OCI-LY7 (cell line): ENCODE measurements at regions not wholly inside any gene's neighbourhood (a gene's known extent, or its start where the extent isn't known, plus 50 kb on each side); places are given as distances from the start of the nearest gene placed in this dataset.
A peak's percentile ranks its signal among the peaks of the same experiment; 100 is the strongest.

ENCODE experiments used
- BruUV-seq: library from RNA; stranded (reverse); fragments of 400-500 nt; replicated peaks from 2 replicates; lab custom pipeline; 2021; lab: Mats Ljungman, UMichigan
- CTCF ChIA-PET: fragments of 300-600 bp; sonication (Branson Sonifier 250); formaldehyde crosslinking; loops from one replicate; lab custom pipeline; 2022; ENCODE audit warnings: antibody characterized with exemption; ENCODE audit not compliant: unreplicated experiment; lab: Charles Lee
- POLR2A ChIA-PET: fragments of 300-600 bp; sonication (Branson Sonifier 250); formaldehyde crosslinking; loops from one replicate; lab custom pipeline; 2022; ENCODE audit warnings: antibody characterized with exemption; lab: Charles Lee
- DNase-seq: peaks from one replicate; pipeline ENCODE4 v3.0.0-alpha.2; 2015; ENCODE audit warnings: low spot score
- H2AFZ ChIP-seq: fragments of 200-600 bp; sonication (generic), shearing (Covaris generic); 2 replicates; pipeline ENCODE4 v1.6.1; 2014; ENCODE audit warnings: mild to moderate bottlenecking, antibody characterized with exemption, low read length, moderate library complexity
- H3K27ac ChIP-seq: fragments of 200-600 bp; sonication (generic); 2 replicates; pipeline ENCODE4 v1.5.1; 2014; ENCODE audit warnings: mixed run types, low read depth, mild to moderate bottlenecking, moderate library complexity, low read length, inconsistent platforms; ENCODE audit not compliant: poor library complexity, severe bottlenecking
- H3K36me3 ChIP-seq: fragments of 200-600 bp; sonication (generic); 2 replicates; pipeline ENCODE4 v1.6.1; 2014; ENCODE audit warnings: mild to moderate bottlenecking, antibody characterized with exemption, low read length, moderate library complexity, mixed read lengths; ENCODE audit not compliant: insufficient read depth
- H3K4me1 ChIP-seq: fragments of 200-600 bp; sonication (generic); 2 replicates; pipeline ENCODE4 v1.5.1; 2014; ENCODE audit warnings: mild to moderate bottlenecking, low read length; ENCODE audit not compliant: insufficient read depth, poor library complexity, severe bottlenecking
- H3K4me2 ChIP-seq: fragments of 200-600 bp; sonication (generic); 2 replicates; pipeline ENCODE4 v1.6.1; 2014; ENCODE audit warnings: mild to moderate bottlenecking, low read length
- H3K4me3 ChIP-seq: fragments of 200-600 bp; sonication (generic); 2 replicates; pipeline ENCODE4 v1.5.1; 2014; ENCODE audit warnings: mild to moderate bottlenecking, low read depth, low read length; ENCODE audit not compliant: poor library complexity, severe bottlenecking
- H3K79me2 ChIP-seq: fragments of 200-600 bp; sonication (generic); 2 replicates; pipeline ENCODE4 v1.6.1; 2016; ENCODE audit warnings: low read depth, mild to moderate bottlenecking, low read length, moderate library complexity, mixed read lengths; ENCODE audit not compliant: insufficient read depth
- H3K9me2 ChIP-seq: fragments of 200-600 bp; sonication (generic); 2 replicates; pipeline ENCODE4 v1.6.1; 2016; ENCODE audit warnings: mild to moderate bottlenecking, low read length, mixed read lengths; ENCODE audit not compliant: insufficient read depth
- H3K9me3 ChIP-seq: fragments of 200-600 bp; sonication (generic); 2 replicates; pipeline ENCODE4 v1.6.1; 2014; ENCODE audit warnings: mild to moderate bottlenecking, mixed run types, low read length, mixed read lengths
- H4K20me1 ChIP-seq: fragments of 200-600 bp; sonication (generic); 2 replicates; pipeline ENCODE4 v1.6.1; 2014; ENCODE audit warnings: mild to moderate bottlenecking, antibody characterized with exemption, low read length, moderate library complexity, mixed read lengths; ENCODE audit not compliant: insufficient read depth
- CTCF ChIP-seq: fragments of 200-600 bp; sonication (generic); conservative IDR thresholded peaks from 2 replicates; pipeline ENCODE4 v1.5.1; 2014; ENCODE audit warnings: mild to moderate bottlenecking, antibody characterized with exemption, low read length, moderate library complexity, mixed read lengths
- EZH2phosphoT487 ChIP-seq: fragments of 200-600 bp; sonication (generic); IDR thresholded peaks from 2 replicates; pipeline ENCODE4 v1.6.1; 2018; ENCODE audit warnings: low read depth, borderline replicate concordance, mild to moderate bottlenecking, mixed run types, antibody characterized with exemption, low read length, moderate library complexity, mixed read lengths
- intact Hi-C: fragments of 100-400 bp; cut with micrococcal nuclease; formaldehyde crosslinking; loops from one replicate; pipeline ENCODE4 v1.10.0; 2022; ENCODE audit not compliant: unreplicated experiment

DNA sequence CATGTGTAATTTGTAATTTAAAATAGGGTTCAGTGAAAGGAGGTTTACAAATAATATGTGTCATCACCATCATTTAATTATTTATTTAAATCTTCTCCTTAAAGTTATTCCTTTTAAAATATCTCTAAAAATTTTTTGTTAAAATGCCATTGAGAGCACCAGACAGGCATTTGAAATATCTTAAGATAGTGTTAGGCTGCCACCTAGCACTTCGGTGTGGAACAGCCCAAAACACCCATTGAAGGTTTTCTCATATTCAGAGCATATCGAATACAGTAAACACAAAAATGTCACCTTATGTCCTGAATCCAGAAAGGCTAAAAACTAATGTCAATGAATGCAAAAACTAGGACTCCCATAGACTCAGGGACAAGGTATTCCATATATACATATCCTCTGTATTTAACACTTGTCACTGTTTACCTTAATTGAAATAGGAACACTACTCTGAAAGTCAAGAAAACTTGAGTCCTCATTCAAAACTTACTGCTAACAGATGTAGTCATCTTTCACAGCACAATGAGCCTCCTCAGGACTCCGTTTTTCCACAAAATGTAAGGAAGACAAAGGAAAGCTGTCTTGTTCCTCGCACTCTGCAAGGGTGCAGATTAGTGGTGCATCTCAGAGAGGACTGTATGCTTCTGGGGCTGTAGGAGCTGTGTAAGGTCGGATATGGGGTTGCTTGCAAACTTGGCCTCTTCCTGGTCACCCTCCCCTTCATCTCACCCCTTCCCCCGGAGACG lies 329.5 kb downstream of the PAX3 start:
- no peaks in the 10 kb centered on the region for H3K9me3 ChIP-seq
- H3K27ac ChIP-seq, result no peak overlapping the region
- H4K20me1 ChIP-seq, result no peaks in the 10 kb centered on the region
- ChIA-PET CTCF (no interaction called here), POLR2A (no interaction called here)
- no peaks in the 10 kb centered on the region for H3K79me2 ChIP-seq
- no TSS peak for BruUV-seq
- peak; percentile 33 for DNase-seq
- no peaks in the 10 kb centered on the region for H3K9me2 ChIP-seq
- no peak overlapping the region for H3K4me3 ChIP-seq
- H3K36me3 ChIP-seq, result no peaks in the 10 kb centered on the region
- no peak overlapping the region for H2AFZ ChIP-seq
- intact Hi-C loops, result loop anchor here (5.0 kb wide), 1 partner anchor 1282 kb away; no protein-coding TSS in a partner anchor
- H3K4me1 ChIP-seq, result no peaks in the 10 kb centered on the region
- H3K4me2 ChIP-seq, result no peak overlapping the region
- TF ChIP-seq CTCF, result peak; percentile 83
- TF ChIP-seq EZH2phosphoT487, result no peak

GRCh38 chr2:221962186-221962585 lies 336.6 kb downstream of the PAX3 start:
- intact Hi-C loops, result no loop called here
- H3K36me3 ChIP-seq, result no peaks in the 10 kb centered on the region
- ChIA-PET CTCF (no interaction called here), POLR2A (no interaction called here)
- no TSS peak for BruUV-seq
- no peaks in the 10 kb centered on the region for H3K9me2 ChIP-seq
- H3K4me3 ChIP-seq, result no peak overlapping the region
- H2AFZ ChIP-seq, result no peak overlapping the region
- TF ChIP-seq CTCF (no peak), EZH2phosphoT487 (no peak)
- H3K27ac ChIP-seq, result no peak overlapping the region
- no peaks in the 10 kb centered on the region for H3K4me1 ChIP-seq
- DNase-seq, result no peak
- no peak overlapping the region for H3K4me2 ChIP-seq
- H3K9me3 ChIP-seq, result no peaks in the 10 kb centered on the region
- no peaks in the 10 kb centered on the region for H4K20me1 ChIP-seq
- no peaks in the 10 kb centered on the region for H3K79me2 ChIP-seq

DNA sequence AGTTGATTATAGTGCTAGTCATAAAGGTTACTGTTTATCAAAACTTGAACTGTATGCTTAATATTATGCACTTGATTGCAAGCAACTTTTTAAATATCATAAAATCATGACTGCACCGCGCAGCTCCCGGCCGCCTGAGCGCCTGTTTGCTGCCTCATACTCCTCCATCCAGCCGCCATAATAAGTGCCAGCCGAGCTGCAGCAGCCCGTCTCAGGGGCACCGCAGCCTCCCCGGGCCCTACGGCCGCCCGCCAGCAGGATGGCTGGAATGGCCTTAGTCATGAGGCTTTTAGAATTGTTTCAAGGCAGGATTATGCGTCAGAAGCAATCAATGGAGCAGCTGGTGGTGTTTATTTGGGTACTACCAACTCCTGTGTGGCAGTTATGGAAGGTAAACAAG lies 337.2 kb downstream of the PAX3 start:
- H3K9me3 ChIP-seq, result no peaks in the 10 kb centered on the region
- DNase-seq, result no peak
- BruUV-seq, result no TSS peak
- no peaks in the 10 kb centered on the region for H4K20me1 ChIP-seq
- POLR2A ChIA-PET, result no interaction called here
- H2AFZ ChIP-seq, result no peak overlapping the region
- CTCF ChIA-PET, result no interaction called here
- H3K9me2 ChIP-seq, result no peaks in the 10 kb centered on the region
- intact Hi-C loops, result no loop called here
- TF ChIP-seq EZH2phosphoT487, result no peak
- TF ChIP-seq CTCF, result no peak
- H3K36me3 ChIP-seq, result no peaks in the 10 kb centered on the region
- no peaks in the 10 kb centered on the region for H3K4me1 ChIP-seq
- H3K79me2 ChIP-seq, result no peaks in the 10 kb centered on the region
- no peak overlapping the region for H3K4me3 ChIP-seq
- H3K27ac ChIP-seq, result no peak overlapping the region
- H3K4me2 ChIP-seq, result no peak overlapping the region
